Coronary artery (tissue), 2 donors: ENCODE measurements at regions not wholly inside any gene's neighbourhood (a gene's known extent, or its start where the extent isn't known, plus 50 kb on each side); places are given as distances from the start of the nearest gene placed in this dataset.

Experiments used
- DNase-seq: peaks from one replicate; pipeline ENCODE4 v3.0.0-alpha.2; 2017; ENCODE audit warnings: low spot score
- H3K27ac ChIP-seq, 2 donors: fragments of 200-600 bp; sonication (generic); one replicate each; pipeline ENCODE4 v1.5.1; 2016 to 2019
- H3K4me3 ChIP-seq: fragments of 200-600 bp; sonication (generic); 2 replicates; pipeline ENCODE4 v1.5.1; 2016; ENCODE audit warnings: mild to moderate bottlenecking, moderate library complexity
- CTCF ChIP-seq: fragments of 200-600 bp; sonication (generic); IDR thresholded peaks from one replicate; pipeline ENCODE4 v1.5.1; 2019; ENCODE audit warnings: antibody characterized with exemption

- TF ChIP-seq CTCF, result no peak
Observed at GRCh38 chr9:95592931-95593330, 76.2 kb upstream of the PTCH1 start.

DNA sequence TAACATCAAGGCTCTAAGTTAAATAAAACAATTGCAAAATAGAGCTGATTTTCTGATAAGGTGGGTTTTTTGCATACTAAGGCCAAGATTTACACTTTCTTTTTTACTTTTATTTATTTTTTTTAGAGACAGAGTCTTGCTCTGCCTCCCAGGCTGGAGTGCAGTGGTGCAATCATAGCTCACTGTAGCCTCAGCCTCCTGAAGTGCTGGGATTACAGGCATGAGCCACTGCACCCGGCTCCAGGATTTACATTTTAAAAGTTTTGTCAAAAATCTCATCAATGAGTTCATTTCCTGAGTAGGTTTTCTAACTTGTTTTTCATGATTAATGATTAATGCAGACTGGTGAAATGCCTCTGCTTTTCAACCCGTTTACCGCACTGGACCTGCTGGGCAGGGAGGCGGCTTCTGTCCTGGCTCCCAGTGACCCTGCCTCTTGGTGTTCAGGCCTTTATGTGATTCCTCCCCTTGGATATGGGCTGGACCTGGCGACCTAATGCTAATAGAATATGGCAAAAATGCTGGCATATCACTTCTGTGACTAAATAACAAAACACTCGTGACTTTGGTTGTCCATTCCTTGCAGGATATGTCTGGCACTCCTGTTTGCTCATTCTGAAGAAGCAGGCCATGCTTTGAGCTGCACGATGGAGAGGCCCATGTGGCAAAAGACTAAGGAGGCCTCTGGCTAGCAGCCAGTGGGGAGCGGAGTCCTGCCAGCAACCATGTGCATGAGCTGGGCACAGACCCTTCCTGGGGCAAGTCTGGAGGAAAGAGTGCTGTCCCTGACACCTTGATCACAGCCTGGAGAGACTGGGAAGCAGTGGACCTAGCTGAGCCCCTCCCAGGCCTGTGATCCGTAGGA, 72.2 kb upstream of the PTCH1 start:
- no peak overlapping the region for H3K4me3 ChIP-seq
- DNase-seq, result no peak

More at GRCh38 chr9:95592931-95593330, 76.2 kb upstream of the PTCH1 start:
- DNase-seq, result no peak
- H3K27ac ChIP-seq, result no peak overlapping the region
- H3K4me3 ChIP-seq, result no peak overlapping the region

DNA sequence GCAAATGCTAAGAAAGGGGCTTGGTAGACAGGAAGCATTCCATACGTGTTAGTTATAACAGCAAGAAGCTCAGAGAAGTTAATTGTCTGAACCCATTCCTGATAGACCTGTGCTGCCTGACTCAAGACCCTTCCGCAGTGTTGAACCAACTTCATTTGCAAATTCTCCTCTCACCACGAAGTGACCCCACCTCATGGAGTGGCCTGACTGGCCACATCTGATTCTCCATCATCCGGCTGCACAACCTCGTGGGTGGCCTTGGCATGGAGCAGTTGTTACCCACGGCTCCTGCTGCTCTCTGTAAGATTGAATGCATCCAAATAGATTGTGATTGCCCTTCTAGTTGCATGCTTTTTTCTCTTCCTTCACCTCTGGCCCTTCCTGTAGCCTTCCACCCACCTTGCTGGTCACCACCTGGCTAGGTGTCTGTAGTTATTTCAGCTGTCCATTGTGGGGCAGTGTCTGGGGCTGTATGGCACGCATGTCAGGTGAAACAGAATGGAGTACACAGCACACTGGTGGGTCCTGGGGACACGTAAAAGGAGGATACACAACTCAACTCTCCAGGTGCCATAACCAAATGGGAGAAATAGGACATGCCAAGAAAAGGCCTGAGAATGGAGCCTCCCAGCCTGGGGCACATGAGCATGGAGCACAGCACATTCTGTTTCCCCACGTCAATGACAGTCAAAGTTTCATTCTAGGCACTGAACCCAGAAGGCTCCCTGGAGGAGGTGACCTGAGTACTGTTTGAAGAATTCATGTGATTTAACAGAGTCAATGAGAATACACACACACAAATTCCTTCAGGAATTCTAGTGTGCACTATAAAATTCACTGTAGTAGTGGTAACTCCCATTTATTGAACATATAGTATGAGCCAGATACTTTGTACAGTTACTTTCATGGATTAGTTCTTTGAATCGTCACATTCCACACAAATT, 70.5 kb upstream of the PTCH1 start:
- Histone ChIP-seq H3K4me3 (no peak overlapping the region), H3K27ac (no peak overlapping the region)
- no peak for TF ChIP-seq CTCF
- DNase-seq, result no peak

More for the DNA sequence above, 72.2 kb upstream of the PTCH1 start:
- no peak for TF ChIP-seq CTCF
- no peak overlapping the region for H3K27ac ChIP-seq

DNA sequence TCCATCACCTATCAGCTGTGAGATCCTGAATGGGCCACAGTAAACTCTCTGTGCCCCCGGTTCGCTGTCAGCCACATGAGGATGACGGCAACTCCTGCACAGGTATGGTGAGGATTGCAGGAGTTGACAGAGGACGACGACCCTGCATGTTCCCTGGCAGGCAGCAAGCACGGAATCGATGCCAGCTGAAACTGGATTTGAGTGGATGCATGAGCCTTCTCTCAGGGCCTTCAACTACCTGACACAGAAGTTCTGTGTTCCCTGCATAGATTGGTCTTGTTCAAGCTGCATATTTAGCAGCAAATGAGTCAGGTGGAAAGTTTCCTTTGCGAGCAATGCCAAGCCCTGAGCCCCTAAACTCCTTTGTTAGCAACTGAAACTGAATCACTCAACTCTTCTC, 69.6 kb upstream of the PTCH1 start:
- Histone ChIP-seq H3K4me3 (no peak overlapping the region), H3K27ac (no peak overlapping the region)
- no peak for DNase-seq
- no peak for TF ChIP-seq CTCF

DNA sequence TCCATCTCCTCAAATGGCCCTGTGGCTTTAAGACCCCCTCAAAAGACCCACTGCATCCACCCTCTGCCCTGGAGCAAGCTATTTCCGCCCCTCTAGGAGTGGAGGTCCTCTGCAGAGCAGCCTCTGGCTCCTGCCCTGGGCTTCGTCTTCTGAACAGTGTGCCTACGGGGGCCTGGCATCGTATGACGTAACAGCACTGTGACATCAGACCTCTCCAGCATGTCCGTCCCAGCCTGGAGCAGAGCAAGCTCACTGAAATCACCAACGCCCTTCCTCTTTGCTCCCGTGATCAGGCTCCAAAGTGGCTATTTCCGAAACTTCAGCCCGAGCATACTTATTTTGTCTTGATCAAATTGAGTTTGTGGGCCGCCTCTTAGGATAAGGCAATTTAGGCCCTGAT, 69.1 kb upstream of the PTCH1 start:
- no peak for TF ChIP-seq CTCF
- Histone ChIP-seq H3K27ac (no peak overlapping the region), H3K4me3 (no peak overlapping the region)
- DNase-seq, result no peak

- Histone ChIP-seq H3K4me3 (no peak overlapping the region), H3K27ac (no peak overlapping the region)
- DNase-seq, result no peak
- no peak for TF ChIP-seq CTCF
Observed at GRCh38 chr9:95584176-95584575, 67.4 kb upstream of the PTCH1 start.
